T-helper 1 cell treated with Interleukin-12 subunit alpha and Interleukin-12 subunit beta and Interleukin-4 antibody, amounts not matched to agents 30 μg/mL and 1 μg/mL, for 36 hours (primary cell): ENCODE measurements at regions not wholly inside any gene's neighbourhood (a gene's known extent, or its start where the extent isn't known, plus 50 kb on each side); places are given as distances from the start of the nearest gene placed in this dataset.

Source experiments
- H3K27ac Mint-ChIP-seq: one replicate; pipeline ENCODE4 v1.8.0; 2021; ENCODE audit warnings: mild to moderate bottlenecking, mixed read lengths
- H3K27me3 Mint-ChIP-seq: one replicate; pipeline ENCODE4 v1.8.0; 2021; ENCODE audit warnings: low read depth, mixed read lengths
- H3K36me3 Mint-ChIP-seq: one replicate; pipeline ENCODE4 v1.8.0; 2021; ENCODE audit warnings: low read depth, mixed read lengths
- H3K4me1 Mint-ChIP-seq: one replicate; pipeline ENCODE4 v1.8.0; 2021; ENCODE audit warnings: low read depth, mixed read lengths
- H3K4me3 Mint-ChIP-seq: one replicate; pipeline ENCODE4 v1.8.0; 2021; ENCODE audit warnings: mild to moderate bottlenecking, moderate library complexity, mixed read lengths
- H3K9me3 Mint-ChIP-seq: one replicate; pipeline ENCODE4 v1.8.0; 2021; ENCODE audit warnings: mixed read lengths

GRCh38 chr15:35974052-35974451 is 428.1 kb upstream of the DPH6 start:
- no peaks in the 10 kb centered on the region for H3K4me1 Mint-ChIP-seq
- H3K27ac Mint-ChIP-seq, result no peak overlapping the region
- H3K9me3 Mint-ChIP-seq, result peaks cover 3% of the 10 kb centered on the region
- H3K36me3 Mint-ChIP-seq, result no peaks in the 10 kb centered on the region
- no peaks in the 10 kb centered on the region for H3K27me3 Mint-ChIP-seq
- no peak overlapping the region for H3K4me3 Mint-ChIP-seq

GRCh38 chr15:35975941-35976340 is 430.0 kb upstream of the DPH6 start:
- Mint-ChIP-seq H3K27ac (no peak overlapping the region), H3K9me3 (peaks cover 3% of the 10 kb centered on the region), H3K36me3 (no peaks in the 10 kb centered on the region), H3K4me3 (no peak overlapping the region), H3K4me1 (no peaks in the 10 kb centered on the region), H3K27me3 (no peaks in the 10 kb centered on the region)

GRCh38 chr15:35979608-35980007 is 433.6 kb upstream of the DPH6 start:
- H3K4me3 Mint-ChIP-seq, result no peak overlapping the region
- peaks cover 3% of the 10 kb centered on the region for H3K9me3 Mint-ChIP-seq
- H3K27me3 Mint-ChIP-seq, result no peaks in the 10 kb centered on the region
- H3K36me3 Mint-ChIP-seq, result no peaks in the 10 kb centered on the region
- no peak overlapping the region for H3K27ac Mint-ChIP-seq
- no peaks in the 10 kb centered on the region for H3K4me1 Mint-ChIP-seq

GRCh38 chr15:35980719-35981118 is 434.8 kb upstream of the DPH6 start:
- H3K27ac Mint-ChIP-seq, result no peak overlapping the region

GRCh38 chr15:35986191-35986721 is 440.3 kb upstream of the DPH6 start:
- H3K36me3 Mint-ChIP-seq, result no peaks in the 10 kb centered on the region
- no peaks in the 10 kb centered on the region for H3K9me3 Mint-ChIP-seq
- H3K4me1 Mint-ChIP-seq, result no peaks in the 10 kb centered on the region
- no peaks in the 10 kb centered on the region for H3K27me3 Mint-ChIP-seq
- H3K27ac Mint-ChIP-seq, result no peak overlapping the region
- H3K4me3 Mint-ChIP-seq, result no peak overlapping the region

More at GRCh38 chr15:35980719-35981118, 434.8 kb upstream of the DPH6 start:
- H3K27me3 Mint-ChIP-seq, result no peaks in the 10 kb centered on the region
- no peak overlapping the region for H3K4me3 Mint-ChIP-seq
- H3K9me3 Mint-ChIP-seq, result peaks cover 3% of the 10 kb centered on the region
- H3K36me3 Mint-ChIP-seq, result no peaks in the 10 kb centered on the region
- no peaks in the 10 kb centered on the region for H3K4me1 Mint-ChIP-seq

GRCh38 chr15:35987056-35987455 is 441.1 kb upstream of the DPH6 start:
- H3K27ac Mint-ChIP-seq, result no peak overlapping the region
- no peaks in the 10 kb centered on the region for H3K36me3 Mint-ChIP-seq

GRCh38 chr15:35991386-35991785 is 445.4 kb upstream of the DPH6 start:
- Mint-ChIP-seq H3K4me1 (no peaks in the 10 kb centered on the region), H3K9me3 (no peaks in the 10 kb centered on the region), H3K4me3 (no peak overlapping the region), H3K27me3 (no peaks in the 10 kb centered on the region), H3K36me3 (no peaks in the 10 kb centered on the region), H3K27ac (no peak overlapping the region)

More at GRCh38 chr15:35987056-35987455, 441.1 kb upstream of the DPH6 start:
- Mint-ChIP-seq H3K4me3 (no peak overlapping the region), H3K9me3 (no peaks in the 10 kb centered on the region), H3K4me1 (no peaks in the 10 kb centered on the region), H3K27me3 (no peaks in the 10 kb centered on the region)

GRCh38 chr15:35992791-35993190 is 446.8 kb upstream of the DPH6 start:
- Mint-ChIP-seq H3K27me3 (no peaks in the 10 kb centered on the region), H3K27ac (no peak overlapping the region), H3K9me3 (no peaks in the 10 kb centered on the region), H3K4me3 (no peak overlapping the region), H3K4me1 (no peaks in the 10 kb centered on the region), H3K36me3 (no peaks in the 10 kb centered on the region)

GRCh38 chr15:35993196-35993595 is 447.2 kb upstream of the DPH6 start:
- no peak overlapping the region for H3K27ac Mint-ChIP-seq
- H3K4me1 Mint-ChIP-seq, result no peaks in the 10 kb centered on the region
- no peaks in the 10 kb centered on the region for H3K9me3 Mint-ChIP-seq
- no peak overlapping the region for H3K4me3 Mint-ChIP-seq
- no peaks in the 10 kb centered on the region for H3K27me3 Mint-ChIP-seq
- H3K36me3 Mint-ChIP-seq, result no peaks in the 10 kb centered on the region

- H3K4me3 Mint-ChIP-seq, result no peak overlapping the region
- H3K36me3 Mint-ChIP-seq, result no peaks in the 10 kb centered on the region
- no peak overlapping the region for H3K27ac Mint-ChIP-seq
- no peaks in the 10 kb centered on the region for H3K27me3 Mint-ChIP-seq
- no peaks in the 10 kb centered on the region for H3K4me1 Mint-ChIP-seq
- no peaks in the 10 kb centered on the region for H3K9me3 Mint-ChIP-seq
Observed at GRCh38 chr15:35994876-35995275, 448.9 kb upstream of the DPH6 start.

- Mint-ChIP-seq H3K27ac (no peak overlapping the region), H3K36me3 (no peaks in the 10 kb centered on the region), H3K9me3 (no peaks in the 10 kb centered on the region), H3K27me3 (no peaks in the 10 kb centered on the region), H3K4me3 (no peak overlapping the region), H3K4me1 (no peaks in the 10 kb centered on the region)
Observed at GRCh38 chr15:35998663-35999602, 453.0 kb upstream of the DPH6 start.

GRCh38 chr15:36004891-36005490 is 459.0 kb upstream of the DPH6 start:
- H3K27me3 Mint-ChIP-seq, result no peaks in the 10 kb centered on the region
- no peaks in the 10 kb centered on the region for H3K4me1 Mint-ChIP-seq
- H3K27ac Mint-ChIP-seq, result no peak overlapping the region
- no peaks in the 10 kb centered on the region for H3K36me3 Mint-ChIP-seq
- H3K4me3 Mint-ChIP-seq, result no peak overlapping the region
- peaks cover 9% of the 10 kb centered on the region for H3K9me3 Mint-ChIP-seq

- Mint-ChIP-seq H3K36me3 (no peaks in the 10 kb centered on the region), H3K4me3 (no peak overlapping the region), H3K9me3 (peaks cover 9% of the 10 kb centered on the region), H3K27me3 (no peaks in the 10 kb centered on the region), H3K4me1 (no peaks in the 10 kb centered on the region), H3K27ac (no peak overlapping the region)
Observed at GRCh38 chr15:36005542-36005941, 459.6 kb upstream of the DPH6 start.

- H3K4me3 Mint-ChIP-seq, result no peak overlapping the region
Observed at GRCh38 chr15:36007699-36008098, 461.7 kb upstream of the DPH6 start.

GRCh38 chr15:36008719-36009118 is 462.8 kb upstream of the DPH6 start:
- H3K36me3 Mint-ChIP-seq, result no peaks in the 10 kb centered on the region
- H3K9me3 Mint-ChIP-seq, result peaks cover 15% of the 10 kb centered on the region
- no peak overlapping the region for H3K4me3 Mint-ChIP-seq
- H3K27ac Mint-ChIP-seq, result no peak overlapping the region
- H3K27me3 Mint-ChIP-seq, result no peaks in the 10 kb centered on the region
- H3K4me1 Mint-ChIP-seq, result no peaks in the 10 kb centered on the region

More at GRCh38 chr15:36007699-36008098, 461.7 kb upstream of the DPH6 start:
- Mint-ChIP-seq H3K27me3 (no peaks in the 10 kb centered on the region), H3K36me3 (no peaks in the 10 kb centered on the region), H3K4me1 (no peaks in the 10 kb centered on the region), H3K27ac (no peak overlapping the region), H3K9me3 (peaks cover 9% of the 10 kb centered on the region)
